IPS-NIHi7 (cell line): ENCODE measurements at regions not wholly inside any gene's neighbourhood (a gene's known extent, or its start where the extent isn't known, plus 50 kb on each side); places are given as distances from the start of the nearest gene placed in this dataset.

ENCODE experiments used
- DNase-seq: peaks from one replicate; pipeline ENCODE4 v3.0.0; 2012; ENCODE audit warnings: mixed read lengths; ENCODE audit errors: extremely low spot score

- no peak for DNase-seq
Observed at GRCh38 chr6:16854986-16855385, 93.7 kb upstream of the ATXN1 start.

- DNase-seq, result no peak
Observed at GRCh38 chr6:16852671-16853070, 91.4 kb upstream of the ATXN1 start.

GRCh38 chr6:16851758-16852157 lies 90.5 kb upstream of the ATXN1 start:
- no peak for DNase-seq

GRCh38 chr6:16851044-16851540 lies 89.8 kb upstream of the ATXN1 start:
- no peak for DNase-seq

- DNase-seq, result no peak
Observed at GRCh38 chr6:16850681-16851026, 89.4 kb upstream of the ATXN1 start.

- DNase-seq, result no peak
Observed at GRCh38 chr6:16849988-16850680, 88.9 kb upstream of the ATXN1 start.

- DNase-seq, result no peak
Observed at GRCh38 chr6:16849280-16849987, 88.2 kb upstream of the ATXN1 start.

GRCh38 chr6:16846399-16846778 lies 85.1 kb upstream of the ATXN1 start:
- DNase-seq, result no peak

- no peak for DNase-seq
Observed at GRCh38 chr6:16844183-16844582, 82.9 kb upstream of the ATXN1 start.

- DNase-seq, result no peak
Observed at GRCh38 chr6:16842676-16843075, 81.4 kb upstream of the ATXN1 start.

GRCh38 chr6:16841241-16841640 lies 80.0 kb upstream of the ATXN1 start:
- DNase-seq, result no peak

GRCh38 chr6:16840725-16841124 lies 79.5 kb upstream of the ATXN1 start:
- no peak for DNase-seq

GRCh38 chr6:16840291-16840690 lies 79.0 kb upstream of the ATXN1 start:
- DNase-seq, result peak; percentile 26

GRCh38 chr6:16839631-16840179 lies 78.4 kb upstream of the ATXN1 start:
- DNase-seq, result no peak

GRCh38 chr6:16837217-16837972 lies 76.1 kb upstream of the ATXN1 start:
- DNase-seq, result no peak

GRCh38 chr6:16836144-16836981 lies 75.1 kb upstream of the ATXN1 start:
- no peak for DNase-seq

GRCh38 chr6:16834242-16834641 lies 73.0 kb upstream of the ATXN1 start:
- no peak for DNase-seq

- DNase-seq, result no peak
Observed at GRCh38 chr6:16832721-16833120, 71.5 kb upstream of the ATXN1 start.

GRCh38 chr6:16832043-16832567 lies 70.8 kb upstream of the ATXN1 start:
- no peak for DNase-seq

- DNase-seq, result no peak
Observed at GRCh38 chr6:16831136-16831535, 69.9 kb upstream of the ATXN1 start.

- no peak for DNase-seq
Observed at GRCh38 chr6:16828058-16828457, 66.8 kb upstream of the ATXN1 start.
